Fibroblast of lung (primary cell): ENCODE measurements at regions not wholly inside any gene's neighbourhood (a gene's known extent, or its start where the extent isn't known, plus 50 kb on each side); places are given as distances from the start of the nearest gene placed in this dataset.

Experiments
- DNase-seq, 2 donors: peaks; one replicate each; pipeline versions ENCODE4 v3.0.0 to v3.0.0-alpha.2; 2010; ENCODE audit warnings: low read depth in 2 of 2
- H2AFZ ChIP-seq: 2 replicates; pipeline ENCODE4 v1.5.1; 2012; ENCODE audit warnings: low read length, control low read depth, inconsistent platforms
- H3K27ac ChIP-seq: 2 replicates; pipeline ENCODE4 v1.5.1; 2011; ENCODE audit warnings: low read length, control low read depth; ENCODE audit not compliant: insufficient read depth
- H3K27me3 ChIP-seq: 2 replicates; pipeline ENCODE4 v1.5.1; 2011; ENCODE audit warnings: mild to moderate bottlenecking, low read length; ENCODE audit not compliant: control insufficient read depth, insufficient read depth
- H3K36me3 ChIP-seq: 2 replicates; pipeline ENCODE4 v1.5.1; 2011; ENCODE audit warnings: low read length; ENCODE audit not compliant: control insufficient read depth, insufficient read depth
- H3K4me1 ChIP-seq: 2 replicates; pipeline ENCODE4 v1.5.1; 2011; ENCODE audit warnings: low read length; ENCODE audit not compliant: control insufficient read depth, insufficient read depth; ENCODE audit errors: extremely low read depth
- H3K4me2 ChIP-seq: 2 replicates; pipeline ENCODE4 v1.5.1; 2011; ENCODE audit warnings: low read length, control low read depth; ENCODE audit not compliant: insufficient read depth; ENCODE audit errors: extremely low read depth
- H3K4me3 ChIP-seq, 4 experiments: fragments of 200-600 bp in 1 of 4; sonication (generic) in 1 of 4; replicated peaks in 1 of 4; 2 replicates each; pipeline ENCODE4 v1.5.1; 2011 to 2016; ENCODE audit warnings: low read length in 4 of 4, low read depth in 3 of 4, mild to moderate bottlenecking in 3 of 4, control low read depth in 2 of 4, inconsistent platforms in 1 of 4, mixed read lengths in 1 of 4; ENCODE audit not compliant: insufficient read depth in 1 of 4; ENCODE audit errors: control extremely low read depth in 1 of 4
- H3K79me2 ChIP-seq: 2 replicates; pipeline ENCODE4 v1.5.1; 2012; ENCODE audit warnings: mild to moderate bottlenecking, low read length, inconsistent platforms; ENCODE audit not compliant: control insufficient read depth, insufficient read depth
- H3K9ac ChIP-seq: 2 replicates; pipeline ENCODE4 v1.5.1; 2011; ENCODE audit warnings: mild to moderate bottlenecking, low read length, control low read depth; ENCODE audit not compliant: insufficient read depth
- H3K9me3 ChIP-seq: 2 replicates; pipeline ENCODE4 v1.5.1; 2012; ENCODE audit warnings: low read depth, low read length; ENCODE audit not compliant: control insufficient read depth, insufficient read depth
- H4K20me1 ChIP-seq: 2 replicates; pipeline ENCODE4 v1.5.1; 2011; ENCODE audit warnings: low read length; ENCODE audit not compliant: control insufficient read depth, insufficient read depth; ENCODE audit errors: extremely low read depth
- EZH2 ChIP-seq: IDR thresholded peaks from 2 replicates; pipeline ENCODE4 v1.5.1; 2012; ENCODE audit warnings: low read length, control low read depth, mild to moderate bottlenecking; ENCODE audit errors: missing control alignments
- TF ChIP-seq, protein P1 (sequence below), 2 donors: IDR thresholded peaks in 1 of 2; conservative IDR thresholded peaks in 1 of 2; 1 replicate in 1 of 2; 2 replicates in 1 of 2; pipeline ENCODE4 v1.5.1; 2011 to 2012; ENCODE audit warnings: low read length in 2 of 2, control low read depth in 1 of 2, inconsistent platforms in 1 of 2, low read depth in 1 of 2, mild to moderate bottlenecking in 1 of 2

DNA sequence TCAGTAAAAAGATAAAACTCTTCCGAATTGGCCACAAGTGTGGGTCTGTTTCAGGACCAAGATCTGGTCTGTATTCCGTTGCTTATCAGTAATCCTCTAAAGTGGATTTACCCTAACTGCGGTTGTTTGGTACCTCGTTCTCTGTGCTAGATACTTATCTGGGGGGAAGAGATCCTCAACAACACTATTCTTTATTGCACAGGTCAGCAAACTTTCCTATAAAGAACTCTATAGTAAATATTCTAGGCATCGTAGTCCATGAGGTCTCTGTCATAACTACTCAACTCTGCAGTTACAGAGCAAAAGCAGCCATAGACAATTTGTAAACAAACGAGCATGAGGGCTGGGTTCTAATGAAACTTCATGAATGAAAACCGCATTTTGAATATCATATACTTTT is 335.8 kb upstream of the KIF2A start:
- Histone ChIP-seq H3K36me3 (no peaks in the 10 kb centered on the region), H3K9me3 (no peaks in the 10 kb centered on the region), H3K4me3 (no peak overlapping the region), H3K9ac (no peak overlapping the region), H3K4me1 (peaks cover 3% of the 10 kb centered on the region), H3K27ac (no peak overlapping the region), H4K20me1 (no peaks in the 10 kb centered on the region), H3K27me3 (no peaks in the 10 kb centered on the region), H3K4me2 (no peak overlapping the region), H3K79me2 (no peaks in the 10 kb centered on the region), H2AFZ (no peak overlapping the region)
- no peak for TF ChIP-seq EZH2
- TF ChIP-seq, protein P1, sequence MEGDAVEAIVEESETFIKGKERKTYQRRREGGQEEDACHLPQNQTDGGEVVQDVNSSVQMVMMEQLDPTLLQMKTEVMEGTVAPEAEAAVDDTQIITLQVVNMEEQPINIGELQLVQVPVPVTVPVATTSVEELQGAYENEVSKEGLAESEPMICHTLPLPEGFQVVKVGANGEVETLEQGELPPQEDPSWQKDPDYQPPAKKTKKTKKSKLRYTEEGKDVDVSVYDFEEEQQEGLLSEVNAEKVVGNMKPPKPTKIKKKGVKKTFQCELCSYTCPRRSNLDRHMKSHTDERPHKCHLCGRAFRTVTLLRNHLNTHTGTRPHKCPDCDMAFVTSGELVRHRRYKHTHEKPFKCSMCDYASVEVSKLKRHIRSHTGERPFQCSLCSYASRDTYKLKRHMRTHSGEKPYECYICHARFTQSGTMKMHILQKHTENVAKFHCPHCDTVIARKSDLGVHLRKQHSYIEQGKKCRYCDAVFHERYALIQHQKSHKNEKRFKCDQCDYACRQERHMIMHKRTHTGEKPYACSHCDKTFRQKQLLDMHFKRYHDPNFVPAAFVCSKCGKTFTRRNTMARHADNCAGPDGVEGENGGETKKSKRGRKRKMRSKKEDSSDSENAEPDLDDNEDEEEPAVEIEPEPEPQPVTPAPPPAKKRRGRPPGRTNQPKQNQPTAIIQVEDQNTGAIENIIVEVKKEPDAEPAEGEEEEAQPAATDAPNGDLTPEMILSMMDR (conservative IDR thresholded peaks at IDR 0.05 in 1 of 2, IDR thresholded peaks at IDR 0.05 in 1 of 2; ENCODE audit: low read depth in 1 of 2, low read length in 2 of 2), result no peak
- DNase-seq, result no peak

DNA sequence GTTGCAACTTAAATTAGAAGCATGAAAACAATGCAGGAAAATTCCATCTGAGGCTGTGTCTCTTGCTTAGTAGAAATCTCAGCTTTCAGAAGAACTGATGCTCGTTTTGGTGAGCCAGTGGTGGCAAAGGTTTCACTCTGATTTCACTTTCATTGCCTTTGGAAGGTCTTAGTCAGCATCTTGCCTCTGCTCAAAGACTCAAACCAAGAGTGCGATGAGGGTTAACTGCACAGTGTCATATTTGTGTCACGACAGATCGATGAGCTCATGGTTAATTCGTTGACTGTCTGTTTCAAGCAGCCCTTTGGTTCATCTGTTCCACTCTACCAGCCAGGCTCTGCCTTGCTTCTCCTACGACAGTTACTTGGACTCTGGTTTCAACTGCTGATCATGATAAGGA is 331.3 kb upstream of the KIF2A start:
- no peaks in the 10 kb centered on the region for H3K79me2 ChIP-seq
- H3K9me3 ChIP-seq, result no peaks in the 10 kb centered on the region
- H3K9ac ChIP-seq, result no peak overlapping the region
- no peak overlapping the region for H3K4me3 ChIP-seq
- no peak for DNase-seq
- no peak overlapping the region for H2AFZ ChIP-seq
- H3K27ac ChIP-seq, result no peak overlapping the region
- no peaks in the 10 kb centered on the region for H4K20me1 ChIP-seq
- H3K27me3 ChIP-seq, result no peaks in the 10 kb centered on the region
- no peak overlapping the region for H3K4me2 ChIP-seq
- no peak for TF ChIP-seq EZH2
- TF ChIP-seq, protein P1 (conservative IDR thresholded peaks at IDR 0.05 in 1 of 2, IDR thresholded peaks at IDR 0.05 in 1 of 2; ENCODE audit: low read depth in 1 of 2, low read length in 2 of 2), result no peak
- no peaks in the 10 kb centered on the region for H3K36me3 ChIP-seq
- H3K4me1 ChIP-seq, result no peaks in the 10 kb centered on the region

DNA sequence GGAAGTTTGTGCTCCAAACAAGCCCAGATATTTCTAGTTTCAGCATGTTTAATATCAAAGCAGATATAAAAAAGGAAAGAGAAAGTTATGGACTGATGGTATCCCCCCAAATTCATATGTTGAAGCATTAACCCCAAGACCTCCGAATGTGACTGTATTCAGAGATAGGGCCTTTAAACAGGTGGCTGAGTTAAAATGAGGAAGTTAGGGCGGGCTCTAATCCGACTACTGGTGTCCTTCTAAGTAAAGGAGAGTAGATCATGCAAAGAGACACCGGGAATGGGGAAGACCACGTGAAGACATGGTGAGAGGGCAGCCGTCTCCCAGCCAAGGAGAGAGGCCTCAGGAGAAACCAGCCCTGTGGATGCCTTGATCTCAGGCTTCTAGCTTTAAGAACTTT is 324.1 kb upstream of the KIF2A start:
- H3K9ac ChIP-seq, result no peak overlapping the region
- no peaks in the 10 kb centered on the region for H3K4me1 ChIP-seq
- no peaks in the 10 kb centered on the region for H3K27me3 ChIP-seq
- H3K27ac ChIP-seq, result no peak overlapping the region
- no peaks in the 10 kb centered on the region for H3K9me3 ChIP-seq
- no peak overlapping the region for H2AFZ ChIP-seq
- no peak for TF ChIP-seq EZH2
- TF ChIP-seq, protein P1 (conservative IDR thresholded peaks at IDR 0.05 in 1 of 2, IDR thresholded peaks at IDR 0.05 in 1 of 2; ENCODE audit: low read depth in 1 of 2, low read length in 2 of 2), result no peak
- H3K4me3 ChIP-seq, result no peak overlapping the region
- no peaks in the 10 kb centered on the region for H3K79me2 ChIP-seq
- H3K36me3 ChIP-seq, result no peaks in the 10 kb centered on the region
- no peak overlapping the region for H3K4me2 ChIP-seq
- no peaks in the 10 kb centered on the region for H4K20me1 ChIP-seq
- no peak for DNase-seq
